Esophagus muscularis mucosa (tissue), 4 donors: ENCODE measurements at regions not wholly inside any gene's neighbourhood (a gene's known extent, or its start where the extent isn't known, plus 50 kb on each side); places are given as distances from the start of the nearest gene placed in this dataset.
A peak's percentile ranks its signal among the peaks of the same experiment; 100 is the strongest.

Source experiments
- DNase-seq: peaks from one replicate; pipeline ENCODE4 v3.0.0-alpha.2; 2017; ENCODE audit errors: extremely low spot score
- H3K27ac ChIP-seq, 4 donors: fragments of 200-600 bp; sonication (generic); replicated peaks in 1 of 4; 1 replicate in 3 of 4; 2 replicates in 1 of 4; pipeline ENCODE4 v1.5.1; 2016 to 2019; ENCODE audit warnings: mild to moderate bottlenecking in 1 of 4
- H3K27me3 ChIP-seq, 4 donors: fragments of 200-600 bp; sonication (generic); one replicate each; pipeline versions ENCODE4 v1.5.1 to v1.6.0; 2016 to 2019
- H3K36me3 ChIP-seq, 4 donors: fragments of 200-600 bp; sonication (generic); one replicate each; pipeline ENCODE4 v1.5.1; 2016 to 2019
- H3K4me1 ChIP-seq, 4 donors: fragments of 200-600 bp; sonication (generic); one replicate each; pipeline ENCODE4 v1.5.1; 2016 to 2019
- H3K4me3 ChIP-seq, 4 donors: fragments of 200-600 bp; sonication (generic); 1 replicate in 2 of 4; 2 replicates in 2 of 4; pipeline ENCODE4 v1.5.1; 2016 to 2019; ENCODE audit warnings: mild to moderate bottlenecking in 4 of 4, moderate library complexity in 1 of 4
- H3K9me3 ChIP-seq, 4 donors: fragments of 200-600 bp; sonication (generic); 1 replicate in 3 of 4; 2 replicates in 1 of 4; pipeline ENCODE4 v1.5.1; 2016 to 2019
- EP300 ChIP-seq: sonication (generic); formaldehyde crosslinking; IDR thresholded peaks from one replicate; pipeline ENCODE4 v1.6.1; 2017; ENCODE audit warnings: antibody characterized with exemption
- POLR2A ChIP-seq: fragments of 450-650 bp; IDR thresholded peaks from one replicate; pipeline ENCODE4 v1.6.1; 2017; ENCODE audit warnings: antibody characterized with exemption, moderate library complexity, mild to moderate bottlenecking, low read depth
- POLR2AphosphoS5 ChIP-seq, 2 donors: sonication (generic); formaldehyde crosslinking; IDR thresholded peaks; one replicate each; pipeline ENCODE4 v1.6.1; 2017; ENCODE audit warnings: antibody characterized with exemption in 2 of 2
- WGBS: methylation state at CpG from one replicate; pipeline ENCODE4 v1.1.5; 2018; 5-methylcytosine and 5-hydroxymethylcytosine counted together
- intact Hi-C: fragments of 100-400 bp; cut with DNase I; formaldehyde crosslinking; loops from one replicate; pipeline ENCODE4 v1.15.1; 2023
- TF ChIP-seq, protein P1 (sequence below), 3 experiments: fragments of 200-600 bp in 2 of 3; fragments of 450-650 bp in 1 of 3; sonication (generic) in 2 of 3; IDR thresholded peaks; one replicate each; pipeline ENCODE4 v1.5.1; 2017 to 2019; ENCODE audit warnings: antibody characterized with exemption in 3 of 3, mild to moderate bottlenecking in 2 of 3, moderate library complexity in 1 of 3

- Histone ChIP-seq H3K9me3 (no peaks in the 10 kb centered on the region), H3K27me3 (no peaks in the 10 kb centered on the region), H3K36me3 (no peaks in the 10 kb centered on the region), H3K4me1 (no peaks in the 10 kb centered on the region), H3K27ac (no peak overlapping the region), H3K4me3 (no peak overlapping the region)
- intact Hi-C loops, result no loop called here
- TF ChIP-seq EP300 (no peak), POLR2AphosphoS5 (IDR thresholded peaks at IDR 0.05) (no peak), POLR2A (no peak)
- TF ChIP-seq, protein P1, sequence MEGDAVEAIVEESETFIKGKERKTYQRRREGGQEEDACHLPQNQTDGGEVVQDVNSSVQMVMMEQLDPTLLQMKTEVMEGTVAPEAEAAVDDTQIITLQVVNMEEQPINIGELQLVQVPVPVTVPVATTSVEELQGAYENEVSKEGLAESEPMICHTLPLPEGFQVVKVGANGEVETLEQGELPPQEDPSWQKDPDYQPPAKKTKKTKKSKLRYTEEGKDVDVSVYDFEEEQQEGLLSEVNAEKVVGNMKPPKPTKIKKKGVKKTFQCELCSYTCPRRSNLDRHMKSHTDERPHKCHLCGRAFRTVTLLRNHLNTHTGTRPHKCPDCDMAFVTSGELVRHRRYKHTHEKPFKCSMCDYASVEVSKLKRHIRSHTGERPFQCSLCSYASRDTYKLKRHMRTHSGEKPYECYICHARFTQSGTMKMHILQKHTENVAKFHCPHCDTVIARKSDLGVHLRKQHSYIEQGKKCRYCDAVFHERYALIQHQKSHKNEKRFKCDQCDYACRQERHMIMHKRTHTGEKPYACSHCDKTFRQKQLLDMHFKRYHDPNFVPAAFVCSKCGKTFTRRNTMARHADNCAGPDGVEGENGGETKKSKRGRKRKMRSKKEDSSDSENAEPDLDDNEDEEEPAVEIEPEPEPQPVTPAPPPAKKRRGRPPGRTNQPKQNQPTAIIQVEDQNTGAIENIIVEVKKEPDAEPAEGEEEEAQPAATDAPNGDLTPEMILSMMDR (IDR thresholded peaks at IDR 0.05), result no peak
- DNase-seq, result no peak
Observed at GRCh38 chr2:23091019-23091418, 294.0 kb upstream of the KLHL29 start.

- H3K27me3 ChIP-seq, result no peaks in the 10 kb centered on the region
- no peaks in the 10 kb centered on the region for H3K9me3 ChIP-seq
- no peaks in the 10 kb centered on the region for H3K4me1 ChIP-seq
- H3K36me3 ChIP-seq, result no peaks in the 10 kb centered on the region
- no peak overlapping the region for H3K27ac ChIP-seq
- intact Hi-C loops, result no loop called here
- H3K4me3 ChIP-seq, result no peak overlapping the region
- 76% methylated on average over 4 of the region's 4 CpGs for WGBS
- DNase-seq, result no peak
- TF ChIP-seq POLR2AphosphoS5 (IDR thresholded peaks at IDR 0.05), result no peak
- no peak for TF ChIP-seq POLR2A
- TF ChIP-seq, protein P1 (IDR thresholded peaks at IDR 0.05), result no peak
- TF ChIP-seq EP300, result no peak
Observed at GRCh38 chr2:23091900-23092299, 293.1 kb upstream of the KLHL29 start.

DNA sequence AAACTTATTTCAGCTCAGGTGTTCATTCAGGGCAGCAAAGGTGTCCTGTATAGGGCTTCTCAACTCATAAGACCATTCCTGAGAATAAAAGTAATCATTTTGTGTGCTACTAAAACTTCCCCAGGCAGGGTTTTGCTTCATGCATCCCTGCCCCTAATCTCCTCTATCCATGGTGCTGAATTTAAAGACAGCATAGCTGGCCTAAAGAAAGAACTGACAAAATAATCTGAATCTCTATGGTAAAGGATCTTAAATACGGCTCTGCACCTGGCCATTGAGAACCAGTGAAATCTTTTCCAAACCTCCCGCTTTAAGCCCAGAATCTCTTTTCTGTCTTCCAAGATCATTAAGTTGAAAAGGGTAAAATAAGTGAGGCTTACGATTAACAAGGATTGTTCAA, 292.1 kb upstream of the KLHL29 start:
- no peak for TF ChIP-seq POLR2AphosphoS5 (IDR thresholded peaks at IDR 0.05)
- no peak for TF ChIP-seq POLR2A
- TF ChIP-seq EP300, result no peak
- TF ChIP-seq, protein P1 (IDR thresholded peaks at IDR 0.05), result no peak
- 50% methylated on average over 3 of the region's 3 CpGs for WGBS
- intact Hi-C loops, result no loop called here
- no peak for DNase-seq
- Histone ChIP-seq H3K4me1 (no peaks in the 10 kb centered on the region), H3K9me3 (no peaks in the 10 kb centered on the region), H3K27me3 (no peaks in the 10 kb centered on the region), H3K36me3 (no peaks in the 10 kb centered on the region), H3K4me3 (no peak overlapping the region), H3K27ac (no peak overlapping the region)

- TF ChIP-seq EP300 (no peak), POLR2AphosphoS5 (IDR thresholded peaks at IDR 0.05) (no peak), POLR2A (no peak)
- TF ChIP-seq, protein P1 (IDR thresholded peaks at IDR 0.05), result no peak
- Histone ChIP-seq H3K4me3 (no peak overlapping the region), H3K27me3 (no peaks in the 10 kb centered on the region), H3K4me1 (no peaks in the 10 kb centered on the region), H3K27ac (no peak overlapping the region), H3K36me3 (no peaks in the 10 kb centered on the region), H3K9me3 (no peaks in the 10 kb centered on the region)
- DNase-seq, result no peak
- 20% methylated on average over 1 of the region's 1 CpG for WGBS
- intact Hi-C loops, result no loop called here
Observed at GRCh38 chr2:23093513-23093912, 291.5 kb upstream of the KLHL29 start.

DNA sequence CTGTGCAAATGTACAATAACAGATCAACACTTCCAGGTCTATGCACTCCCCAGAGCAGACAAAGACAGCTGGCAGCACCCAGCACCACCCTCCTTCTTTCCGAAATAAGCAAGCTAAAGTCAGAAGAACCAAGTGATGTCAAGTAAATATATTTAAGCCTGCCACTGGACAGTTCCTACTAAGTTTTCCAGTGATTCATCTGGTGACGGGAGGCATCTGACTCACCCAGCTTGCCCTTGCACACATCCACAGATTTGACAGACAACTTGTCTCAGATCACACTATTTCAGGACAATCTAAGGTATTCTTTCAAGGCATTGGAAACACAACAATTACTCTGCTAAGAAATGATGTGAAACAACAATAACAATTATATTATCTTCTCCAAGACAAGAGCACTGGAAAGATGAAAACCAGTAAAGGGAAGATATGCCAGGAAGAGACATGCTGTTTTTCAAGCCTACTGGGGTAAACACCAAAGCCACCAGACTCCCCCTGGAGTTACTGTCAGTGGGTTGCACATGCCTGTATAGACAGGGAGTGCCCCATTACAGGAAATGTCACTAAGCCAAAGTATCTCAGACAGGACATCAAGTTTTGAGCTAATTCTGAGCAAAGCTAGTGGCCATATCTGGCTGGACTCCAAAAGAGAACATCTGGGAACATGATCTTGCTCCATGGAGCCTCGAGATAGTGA, 287.9 kb upstream of the KLHL29 start:
- peak; percentile 21 for DNase-seq
- Histone ChIP-seq H3K4me1 (no peaks in the 10 kb centered on the region), H3K36me3 (no peaks in the 10 kb centered on the region), H3K27ac (no peak overlapping the region), H3K4me3 (no peak overlapping the region), H3K9me3 (peaks cover 0 to 4% (median 0%) of the 10 kb centered on the region in 4 donors), H3K27me3 (no peaks in the 10 kb centered on the region)
- intact Hi-C loops, result no loop called here
- TF ChIP-seq EP300, result no peak
- TF ChIP-seq, protein P1 (IDR thresholded peaks at IDR 0.05), result no peak
- no peak for TF ChIP-seq POLR2AphosphoS5 (IDR thresholded peaks at IDR 0.05)
- TF ChIP-seq POLR2A, result no peak
- 73% methylated on average over 3 of the region's 3 CpGs for WGBS
